CD4-positive, alpha-beta T cell treated with Interferon alpha-2 for 1 hour (primary cell): ENCODE measurements at regions not wholly inside any gene's neighbourhood (a gene's known extent, or its start where the extent isn't known, plus 50 kb on each side); places are given as distances from the start of the nearest gene placed in this dataset.
"Not testable (repeated sequence)": the region's sequence is repeated elsewhere in the genome, so short reads cannot be mapped to it uniquely, and the experiment has no call there.

ENCODE experiments used
- DNase-seq, 2 donors: peaks; one replicate each; pipeline ENCODE4 v3.0.0-alpha.2; 2020 to 2022

- not testable (repeated sequence) for DNase-seq
Observed at GRCh38 chr16:29195116-29195872, 210.4 kb downstream of the LAT start.

- not testable (repeated sequence) for DNase-seq
Observed at GRCh38 chr16:29194185-29194844, 209.5 kb downstream of the LAT start.

GRCh38 chr16:29193634-29194033, 208.8 kb downstream of the LAT start:
- not testable (repeated sequence) for DNase-seq

GRCh38 chr16:29193248-29193574, 208.4 kb downstream of the LAT start:
- not testable (repeated sequence) for DNase-seq

GRCh38 chr16:29192329-29193247, 207.7 kb downstream of the LAT start:
- DNase-seq: no peak

GRCh38 chr16:29191636-29192180, 206.9 kb downstream of the LAT start:
- DNase-seq: not testable (repeated sequence)

GRCh38 chr16:29190553-29191431, 205.9 kb downstream of the LAT start:
- not testable (repeated sequence) for DNase-seq

- DNase-seq: not testable (repeated sequence)
Observed at GRCh38 chr16:29188806-29189205, 204.0 kb downstream of the LAT start.

GRCh38 chr16:29186306-29187220, 201.7 kb downstream of the LAT start:
- not testable (repeated sequence) for DNase-seq

GRCh38 chr16:29185872-29186271, 201.0 kb downstream of the LAT start:
- not testable (repeated sequence) for DNase-seq

- DNase-seq: not testable (repeated sequence)
Observed at GRCh38 chr16:29184738-29185438, 200.0 kb downstream of the LAT start.

- not testable (repeated sequence) for DNase-seq
Observed at GRCh38 chr16:29182940-29183868, 198.4 kb downstream of the LAT start.

- no peak for DNase-seq
Observed at GRCh38 chr16:29182501-29182900, 197.6 kb downstream of the LAT start.

GRCh38 chr16:29181921-29182411, 197.1 kb downstream of the LAT start:
- not testable (repeated sequence) for DNase-seq

- DNase-seq: not testable (repeated sequence)
Observed at GRCh38 chr16:29181254-29181780, 196.5 kb downstream of the LAT start.

GRCh38 chr16:29180206-29180600, 195.4 kb downstream of the LAT start:
- not testable (repeated sequence) for DNase-seq

- DNase-seq: not testable (repeated sequence)
Observed at GRCh38 chr16:29179401-29180205, 194.8 kb downstream of the LAT start.
